NCI-H187 treated with DMSO at 0.1 percent for 48 hours (cell line): ENCODE measurements at regions not wholly inside any gene's neighbourhood (a gene's known extent, or its start where the extent isn't known, plus 50 kb on each side); places are given as distances from the start of the nearest gene placed in this dataset.

ENCODE experiments used
- DNase-seq: peaks from one replicate; lab custom pipeline; 2025; lab: John Stamatoyannopoulos, UW

GRCh38 chr1:83813576-83813975, 185.4 kb downstream of the TTLL7 start:
- DNase-seq: no peak

GRCh38 chr1:83810144-83810543, 188.8 kb downstream of the TTLL7 start:
- no peak for DNase-seq

GRCh38 chr1:83808536-83808935, 190.4 kb downstream of the TTLL7 start:
- no peak for DNase-seq

- no peak for DNase-seq
Measured at GRCh38 chr1:83807821-83808220, 191.1 kb downstream of the TTLL7 start.

GRCh38 chr1:83807231-83807630, 191.7 kb downstream of the TTLL7 start:
- no peak for DNase-seq

- DNase-seq: no peak
Measured at GRCh38 chr1:83805921-83806320, 193.0 kb downstream of the TTLL7 start.

- no peak for DNase-seq
Measured at GRCh38 chr1:83802460-83803152, 196.3 kb downstream of the TTLL7 start.

GRCh38 chr1:83802023-83802422, 196.9 kb downstream of the TTLL7 start:
- no peak for DNase-seq

GRCh38 chr1:83800066-83800465, 198.9 kb downstream of the TTLL7 start:
- DNase-seq: no peak

GRCh38 chr1:83799594-83799993, 199.3 kb downstream of the TTLL7 start:
- no peak for DNase-seq

GRCh38 chr1:83798965-83799364, 200.0 kb downstream of the TTLL7 start:
- DNase-seq: no peak

- DNase-seq: no peak
Measured at GRCh38 chr1:83796409-83796808, 202.5 kb downstream of the TTLL7 start.

GRCh38 chr1:83794384-83794783, 204.5 kb downstream of the TTLL7 start:
- no peak for DNase-seq

- DNase-seq: no peak
Measured at GRCh38 chr1:83791821-83792437, 207.0 kb downstream of the TTLL7 start.

- DNase-seq: no peak
Measured at GRCh38 chr1:83790446-83790845, 208.5 kb downstream of the TTLL7 start.

GRCh38 chr1:83787246-83787998, 211.5 kb downstream of the TTLL7 start:
- no peak for DNase-seq

- no peak for DNase-seq
Measured at GRCh38 chr1:83781667-83782066, 217.3 kb downstream of the TTLL7 start.

GRCh38 chr1:83779565-83779964, 219.4 kb downstream of the TTLL7 start:
- no peak for DNase-seq

- no peak for DNase-seq
Measured at GRCh38 chr1:83777758-83778101, 221.2 kb downstream of the TTLL7 start.

GRCh38 chr1:83776913-83777757, 221.8 kb downstream of the TTLL7 start:
- no peak for DNase-seq

GRCh38 chr1:83775977-83776603, 222.8 kb downstream of the TTLL7 start:
- DNase-seq: no peak

GRCh38 chr1:83773059-83773458, 225.9 kb downstream of the TTLL7 start:
- no peak for DNase-seq
